B cell (primary cell): ENCODE measurements at regions not wholly inside any gene's neighbourhood (a gene's known extent, or its start where the extent isn't known, plus 50 kb on each side); places are given as distances from the start of the nearest gene placed in this dataset.
A peak's percentile ranks its signal among the peaks of the same experiment; 100 is the strongest.

Source experiments
- ATAC-seq: fragments of 200-7000 bp; cut with Tn5 transposase; one replicate; pipeline ENCODE4 v1.10.0; 2021; ENCODE audit warnings: low read depth, mild to moderate bottlenecking, moderate number of reproducible peaks, moderate library complexity
- CTCF ChIA-PET: fragments of 350-600 bp; sonication (Branson Sonifier 250); formaldehyde crosslinking; loops from one replicate; lab custom pipeline; 2021; ENCODE audit warnings: antibody characterized with exemption, inconsistent platforms; lab: Charles Lee
- POLR2A ChIA-PET: fragments of 350-600 bp; sonication (Branson Sonifier 250); formaldehyde crosslinking; loops from one replicate; lab custom pipeline; 2021; ENCODE audit warnings: antibody characterized with exemption; lab: Charles Lee
- DNase-seq: peaks from one replicate; pipeline ENCODE4 v3.0.0; 2013
- H2AFZ ChIP-seq: 2 replicates; pipeline ENCODE4 v1.6.1; 2012; ENCODE audit warnings: mild to moderate bottlenecking, low read depth, low read length; ENCODE audit not compliant: insufficient read depth, poor library complexity, severe bottlenecking
- H3K27ac ChIP-seq, 2 donors: 1 replicate in 1 of 2; 2 replicates in 1 of 2; pipeline ENCODE4 v1.5.1; 2012 to 2013; ENCODE audit warnings: low read length in 2 of 2, mild to moderate bottlenecking in 2 of 2, moderate library complexity in 1 of 2
- H3K27me3 ChIP-seq, 4 experiments: fragments of 200-600 bp in 1 of 4; sonication (generic) in 1 of 4; replicated peaks in 1 of 4; 1 replicate in 2 of 4; 2 replicates in 2 of 4; pipeline versions ENCODE4 v1.6.1 to v1.7.0; 2013 to 2016; ENCODE audit warnings: low read length in 3 of 4, mild to moderate bottlenecking in 2 of 4, mixed read lengths in 1 of 4, moderate library complexity in 1 of 4; ENCODE audit not compliant: insufficient read depth in 4 of 4, control insufficient read depth in 3 of 4; ENCODE audit errors: control extremely low read depth in 1 of 4
- H3K36me3 ChIP-seq, 2 experiments: replicated peaks in 1 of 2; 1 replicate in 1 of 2; 2 replicates in 1 of 2; pipeline versions ENCODE4 v1.6.1 to v1.7.1; 2013; ENCODE audit warnings: low read length in 1 of 2; ENCODE audit not compliant: insufficient read depth in 2 of 2, control insufficient read depth in 1 of 2; ENCODE audit errors: control extremely low read depth in 1 of 2, extremely low read depth in 1 of 2
- H3K4me1 ChIP-seq, 2 donors: fragments of 200-600 bp in 1 of 2; sonication (generic) in 1 of 2; 1 replicate in 1 of 2; 2 replicates in 1 of 2; pipeline versions ENCODE4 v1.5.1 to v1.6.1; 2013 to 2017; ENCODE audit warnings: low read length in 2 of 2; ENCODE audit not compliant: control insufficient read depth in 2 of 2, insufficient read depth in 2 of 2
- H3K4me2 ChIP-seq: replicated peaks from 2 replicates; pipeline ENCODE3; 2012; ENCODE audit warnings: mild to moderate bottlenecking, low read depth, low read length; ENCODE audit not compliant: poor library complexity, severe bottlenecking
- H3K4me3 ChIP-seq, 5 experiments: fragments of 200-600 bp in 1 of 5; sonication (generic) in 1 of 5; 1 replicate in 3 of 5; 2 replicates in 2 of 5; pipeline versions ENCODE4 v1.5.1 to v1.7.0; 2011 to 2016; ENCODE audit warnings: low read length in 4 of 5, mild to moderate bottlenecking in 4 of 5, low read depth in 2 of 5, control low read depth in 1 of 5, moderate library complexity in 1 of 5; ENCODE audit not compliant: insufficient read depth in 1 of 5; ENCODE audit errors: control extremely low read depth in 1 of 5, extremely low read depth in 1 of 5
- H3K79me2 ChIP-seq: fragments of 200-600 bp; sonication (generic); one replicate; pipeline ENCODE4 v1.6.0; 2016; ENCODE audit warnings: low read length; ENCODE audit not compliant: control insufficient read depth, insufficient read depth
- H3K9ac ChIP-seq: fragments of 200-600 bp; sonication (generic); 2 replicates; pipeline ENCODE4 v1.6.1; 2017; ENCODE audit warnings: mild to moderate bottlenecking, low read length, moderate library complexity
- H3K9me3 ChIP-seq, 3 donors: one replicate each; pipeline versions ENCODE4 v1.6.1 to v1.7.1; 2013; ENCODE audit warnings: low read length in 2 of 3; ENCODE audit not compliant: control insufficient read depth in 2 of 3, insufficient read depth in 1 of 3; ENCODE audit errors: control extremely low read depth in 1 of 3
- H4K20me1 ChIP-seq: 2 replicates; pipeline ENCODE4 v1.6.0; 2012; ENCODE audit warnings: mild to moderate bottlenecking, low read length; ENCODE audit not compliant: insufficient read depth, control insufficient read depth, poor library complexity, severe bottlenecking
- H3K27ac Mint-ChIP-seq: one replicate; pipeline ENCODE4 v1.8.0; 2021; ENCODE audit warnings: mixed read lengths
- H3K27me3 Mint-ChIP-seq: one replicate; pipeline ENCODE4 v1.8.0; 2021; ENCODE audit warnings: mixed read lengths
- H3K4me1 Mint-ChIP-seq: one replicate; pipeline ENCODE4 v1.8.0; 2021; ENCODE audit warnings: mixed read lengths
- H3K4me3 Mint-ChIP-seq: one replicate; pipeline ENCODE4 v1.8.0; 2021; ENCODE audit warnings: mixed read lengths
- H3K9me3 Mint-ChIP-seq: one replicate; pipeline ENCODE4 v1.8.0; 2022; ENCODE audit warnings: mixed read lengths; ENCODE audit not compliant: insufficient read depth
- CTCF ChIP-seq: fragments of 200-600 bp; IDR thresholded peaks from one replicate; pipeline ENCODE4 v1.8.0; 2022; ENCODE audit warnings: antibody characterized with exemption, mild to moderate bottlenecking
- EZH2 ChIP-seq: IDR thresholded peaks from 2 replicates; pipeline ENCODE4 v1.6.1; 2012; ENCODE audit warnings: borderline replicate concordance, low read depth, mild to moderate bottlenecking, moderate library complexity, low read length; ENCODE audit not compliant: insufficient read depth, poor library complexity, severe bottlenecking
- WGBS: methylation state at CpG from one replicate; pipeline ENCODE4 v1.1.5; 2013; ENCODE audit warnings: missing lambda C conversion rate; ENCODE audit not compliant: insufficient coverage; 5-methylcytosine and 5-hydroxymethylcytosine counted together
- intact Hi-C: fragments of 100-400 bp; cut with micrococcal nuclease; formaldehyde crosslinking; loops from one replicate; pipeline ENCODE4 v1.10.0; 2022

GRCh38 chr11:69241844-69242243 lies 52.1 kb upstream of the MYEOV start:
- TF ChIP-seq CTCF (no peak), EZH2 (no peak)
- H3K27ac Mint-ChIP-seq: no peak overlapping the region

GRCh38 chr11:69242266-69242920 lies 51.6 kb upstream of the MYEOV start:
- Histone ChIP-seq H3K79me2 (no peaks in the 10 kb centered on the region), H3K9ac (peak overlapping the region; percentile 31), H3K4me3 (no peak overlapping the region), H3K36me3 (no peaks in the 10 kb centered on the region), H2AFZ (peak overlapping the region; percentile 77), H3K9me3 (peaks cover 0 to 9% (median 0%) of the 10 kb centered on the region in 3 donors), H3K4me1 (peaks cover 7 to 9% of the 10 kb centered on the region in 2 donors), H3K4me2 (peak overlapping the region; percentile 43), H3K27ac (no peak overlapping the region), H3K27me3 (no peaks in the 10 kb centered on the region), H4K20me1 (no peaks in the 10 kb centered on the region)
- H3K4me3 Mint-ChIP-seq: no peak overlapping the region
- DNase-seq: peak; percentile 18
- ChIA-PET CTCF (no interaction called here), POLR2A (no interaction called here)
- intact Hi-C loops: no loop called here
- peaks cover 5% of the 10 kb centered on the region for H3K27me3 Mint-ChIP-seq
- H3K27ac Mint-ChIP-seq: no peak overlapping the region
- ATAC-seq: no peak
- H3K4me1 Mint-ChIP-seq: peaks cover 11% of the 10 kb centered on the region
- H3K9me3 Mint-ChIP-seq: no peaks in the 10 kb centered on the region
- 0% methylated on average over 1 of the region's 3 CpGs for WGBS
- TF ChIP-seq EZH2 (no peak), CTCF (no peak)

More at GRCh38 chr11:69241844-69242243, 52.1 kb upstream of the MYEOV start:
- WGBS: 100% methylated on average over 1 of the region's 4 CpGs
- Histone ChIP-seq H3K9me3 (peaks cover 0 to 9% (median 0%) of the 10 kb centered on the region in 3 donors), H3K4me3 (no peak overlapping the region), H2AFZ (peak overlapping the region; percentile 77), H3K36me3 (no peaks in the 10 kb centered on the region), H3K27ac (no peak overlapping the region), H4K20me1 (no peaks in the 10 kb centered on the region), H3K27me3 (no peaks in the 10 kb centered on the region), H3K4me2 (no peak overlapping the region), H3K79me2 (no peaks in the 10 kb centered on the region), H3K9ac (no peak overlapping the region), H3K4me1 (peaks cover 7 to 9% of the 10 kb centered on the region in 2 donors)
- no peak for DNase-seq
- Mint-ChIP-seq H3K27me3 (peaks cover 5% of the 10 kb centered on the region), H3K9me3 (no peaks in the 10 kb centered on the region), H3K4me3 (no peak overlapping the region), H3K4me1 (peaks cover 11% of the 10 kb centered on the region)
- POLR2A ChIA-PET: no interaction called here
- CTCF ChIA-PET: no interaction called here
- no peak for ATAC-seq
- intact Hi-C loops: no loop called here
